Testis (tissue), 2 donors: ENCODE measurements at regions not wholly inside any gene's neighbourhood (a gene's known extent, or its start where the extent isn't known, plus 50 kb on each side); places are given as distances from the start of the nearest gene placed in this dataset.

Experiments
- CTCF ChIP-seq, 3 experiments: fragments of 450-650 bp in 2 of 3; fragments of 200-600 bp in 1 of 3; sonication (generic) in 1 of 3; IDR thresholded peaks; one replicate each; pipeline ENCODE4 v1.5.1; 2016 to 2019; ENCODE audit warnings: antibody characterized with exemption in 3 of 3, mild to moderate bottlenecking in 2 of 3, moderate library complexity in 1 of 3
- POLR2A ChIP-seq: fragments of 450-650 bp; IDR thresholded peaks from one replicate; pipeline ENCODE4 v1.6.1; 2017; ENCODE audit warnings: antibody characterized with exemption, mild to moderate bottlenecking, moderate library complexity

GRCh38 chr10:128416231-128416630 is 290.0 kb upstream of the MKI67 start:
- TF ChIP-seq POLR2A, result no peak
- TF ChIP-seq CTCF (IDR thresholded peaks at IDR 0.05), result no peak
